ENCODE measurements at regions not wholly inside any gene's neighbourhood (a gene's known extent, or its start where the extent isn't known, plus 50 kb on each side); places are given as distances from the start of the nearest gene placed in this dataset.

DNA sequence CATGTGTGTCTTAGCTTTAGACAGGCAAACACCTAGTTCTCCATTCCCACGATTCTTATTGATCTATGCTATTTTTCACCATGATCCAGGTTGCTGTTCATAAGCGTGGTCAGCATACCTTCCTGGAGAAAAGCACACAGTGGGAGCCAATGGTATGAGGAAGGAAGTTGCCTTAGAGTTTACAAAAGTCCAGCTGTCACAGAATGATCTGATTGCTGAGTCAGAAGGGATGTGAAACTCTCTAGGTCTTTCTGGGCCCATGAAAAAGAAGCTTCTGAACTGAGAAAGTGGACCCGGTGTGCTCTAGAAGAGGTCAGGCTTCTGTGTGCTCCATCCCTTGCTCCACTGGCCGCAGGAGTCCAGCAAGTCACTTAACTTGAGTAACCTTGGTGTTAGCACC, 71.0 kb upstream of the CCL1 start:
- H3K4ac ChIP-seq (ENCODE audit: low read depth, low read length), result no peak overlapping the region
- H2BK12ac ChIP-seq (ENCODE audit: insufficient read length, low read depth, low read length), result no peak overlapping the region
- H3K79me2 ChIP-seq (ENCODE audit: insufficient read depth, low read length), result no peaks in the 10 kb centered on the region
- H4K91ac ChIP-seq (ENCODE audit: insufficient read length, low read depth, low read length), result no peak overlapping the region
- H3K56ac ChIP-seq (ENCODE audit: insufficient read length, low read depth, low read length), result no peak overlapping the region
- no peak overlapping the region for H3K14ac ChIP-seq (ENCODE audit: insufficient read depth, low read length)
- no peak overlapping the region for H3K23ac ChIP-seq (ENCODE audit: insufficient read length, low read depth, low read length)
- H3K27me3 Mint-ChIP-seq (ENCODE audit: low read depth), result peaks cover 14% of the 10 kb centered on the region
- H3K27ac Mint-ChIP-seq, result no peak overlapping the region
- no peak overlapping the region for H3K4me2 ChIP-seq (ENCODE audit: insufficient read depth, insufficient read length, low read length)
- no peak overlapping the region for H2BK20ac ChIP-seq (ENCODE audit: low read depth, low read length, poor library complexity, severe bottlenecking)
- no peak overlapping the region for H3K9ac ChIP-seq (ENCODE audit: extremely low read depth, insufficient read length, low read length)
- no peak overlapping the region for H3K4me3 Mint-ChIP-seq
- H3K18ac ChIP-seq (ENCODE audit: insufficient read length, low read depth, low read length), result no peak overlapping the region
- H2AFZ ChIP-seq (ENCODE audit: low read length), result no peak overlapping the region
- no peak overlapping the region for H2BK120ac ChIP-seq (ENCODE audit: low read depth, low read length, poor library complexity, severe bottlenecking)
- H4K20me1 ChIP-seq (ENCODE audit: control insufficient read depth, insufficient read depth, insufficient read length), result no peaks in the 10 kb centered on the region
- H3K9me3 ChIP-seq (ENCODE audit: control insufficient read depth, low read depth, low read length), result no peaks in the 10 kb centered on the region
- no peaks in the 10 kb centered on the region for H3K23me2 ChIP-seq (ENCODE audit: insufficient read length, low read depth, low read length, poor library complexity, severe bottlenecking)
- H3K27me3 ChIP-seq (ENCODE audit: insufficient read depth, low read length), result no peaks in the 10 kb centered on the region
- H3T11ph ChIP-seq (ENCODE audit: low read length), result no peak overlapping the region
- no peak overlapping the region for H4K5ac ChIP-seq (ENCODE audit: insufficient read length, low read depth, low read length)
- H4K8ac ChIP-seq (replicated peaks; ENCODE audit: insufficient read length, low read depth, low read length), result no peak overlapping the region
- H2BK5ac ChIP-seq (ENCODE audit: insufficient read length, low read length), result no peak overlapping the region
- H3K27ac ChIP-seq (ENCODE audit: insufficient read length, low read depth, low read length), result no peak overlapping the region
- no CpG with 5 or more reads among the region's 4 CpGs for WGBS (ENCODE audit: extremely low coverage, insufficient read length, low lambda C conversion rate)
- no peak for DNase-seq
- peaks cover 11 to 13% of the 10 kb centered on the region in 2 experiments for H3K4me1 Mint-ChIP-seq
- no peak overlapping the region for H2BK15ac ChIP-seq (ENCODE audit: low read depth, low read length)
- H2AK5ac ChIP-seq (ENCODE audit: insufficient read length, low read length), result no peak overlapping the region
- no peaks in the 10 kb centered on the region; a peak in 1 of 7 replicates for H3K36me3 Mint-ChIP-seq (ENCODE audit: insufficient read depth in 1 of 3, low read depth in 3 of 3)
- H3K9me3 Mint-ChIP-seq, result no peaks in the 10 kb centered on the region
- TF ChIP-seq, protein P1, sequence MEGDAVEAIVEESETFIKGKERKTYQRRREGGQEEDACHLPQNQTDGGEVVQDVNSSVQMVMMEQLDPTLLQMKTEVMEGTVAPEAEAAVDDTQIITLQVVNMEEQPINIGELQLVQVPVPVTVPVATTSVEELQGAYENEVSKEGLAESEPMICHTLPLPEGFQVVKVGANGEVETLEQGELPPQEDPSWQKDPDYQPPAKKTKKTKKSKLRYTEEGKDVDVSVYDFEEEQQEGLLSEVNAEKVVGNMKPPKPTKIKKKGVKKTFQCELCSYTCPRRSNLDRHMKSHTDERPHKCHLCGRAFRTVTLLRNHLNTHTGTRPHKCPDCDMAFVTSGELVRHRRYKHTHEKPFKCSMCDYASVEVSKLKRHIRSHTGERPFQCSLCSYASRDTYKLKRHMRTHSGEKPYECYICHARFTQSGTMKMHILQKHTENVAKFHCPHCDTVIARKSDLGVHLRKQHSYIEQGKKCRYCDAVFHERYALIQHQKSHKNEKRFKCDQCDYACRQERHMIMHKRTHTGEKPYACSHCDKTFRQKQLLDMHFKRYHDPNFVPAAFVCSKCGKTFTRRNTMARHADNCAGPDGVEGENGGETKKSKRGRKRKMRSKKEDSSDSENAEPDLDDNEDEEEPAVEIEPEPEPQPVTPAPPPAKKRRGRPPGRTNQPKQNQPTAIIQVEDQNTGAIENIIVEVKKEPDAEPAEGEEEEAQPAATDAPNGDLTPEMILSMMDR (conservative IDR thresholded peaks at IDR 0.05), result no peak
- H3K4me1 ChIP-seq (ENCODE audit: insufficient read depth, low read length), result peaks cover 3% of the 10 kb centered on the region; the same call in 1 of the 2 replicates
- no peaks in the 10 kb centered on the region for H3K79me1 ChIP-seq (ENCODE audit: insufficient read depth, low read depth, low read length, poor library complexity, severe bottlenecking)
